Activated T-helper 1 cell treated with anti-CD3 and anti-CD28 coated beads, Interleukin-12 subunit alpha, Interleukin-12 subunit beta, Interleukin-2, Interleukin-4 antibody, amounts not matched to agents 30 ng/mL and 10 ng/mL and 1 ng/mL, durations not matched to agents 14 hours and 24 hours and 36 hours (primary cell): ENCODE measurements at regions not wholly inside any gene's neighbourhood (a gene's known extent, or its start where the extent isn't known, plus 50 kb on each side); places are given as distances from the start of the nearest gene placed in this dataset.
"Not testable (repeated sequence)": the region's sequence is repeated elsewhere in the genome, so short reads cannot be mapped to it uniquely, and the experiment has no call there.

Experiments
- DNase-seq: peaks from one replicate; pipeline ENCODE4 v3.0.0; 2021; ENCODE audit warnings: low spot score
- H3K27ac Mint-ChIP-seq: one replicate; pipeline ENCODE4 v1.8.0; 2021; ENCODE audit warnings: mild to moderate bottlenecking, mixed read lengths
- H3K27me3 Mint-ChIP-seq: one replicate; pipeline ENCODE4 v1.8.0; 2022; ENCODE audit warnings: mild to moderate bottlenecking, moderate library complexity, mixed read lengths; ENCODE audit not compliant: insufficient read depth
- H3K36me3 Mint-ChIP-seq: one replicate; pipeline ENCODE4 v1.8.0; 2021; ENCODE audit warnings: low read depth, mixed read lengths
- H3K4me1 Mint-ChIP-seq: one replicate; pipeline ENCODE4 v1.8.0; 2021; ENCODE audit warnings: low read depth, mixed read lengths
- H3K4me3 Mint-ChIP-seq: one replicate; pipeline ENCODE4 v1.8.0; 2021; ENCODE audit warnings: mild to moderate bottlenecking, moderate library complexity, mixed read lengths
- H3K9me3 Mint-ChIP-seq: one replicate; pipeline ENCODE4 v1.8.0; 2021; ENCODE audit warnings: mixed read lengths
- intact Hi-C: fragments of 100-400 bp; cut with micrococcal nuclease; formaldehyde crosslinking; loops from one replicate; pipeline ENCODE4 v1.15.1; 2024

DNA sequence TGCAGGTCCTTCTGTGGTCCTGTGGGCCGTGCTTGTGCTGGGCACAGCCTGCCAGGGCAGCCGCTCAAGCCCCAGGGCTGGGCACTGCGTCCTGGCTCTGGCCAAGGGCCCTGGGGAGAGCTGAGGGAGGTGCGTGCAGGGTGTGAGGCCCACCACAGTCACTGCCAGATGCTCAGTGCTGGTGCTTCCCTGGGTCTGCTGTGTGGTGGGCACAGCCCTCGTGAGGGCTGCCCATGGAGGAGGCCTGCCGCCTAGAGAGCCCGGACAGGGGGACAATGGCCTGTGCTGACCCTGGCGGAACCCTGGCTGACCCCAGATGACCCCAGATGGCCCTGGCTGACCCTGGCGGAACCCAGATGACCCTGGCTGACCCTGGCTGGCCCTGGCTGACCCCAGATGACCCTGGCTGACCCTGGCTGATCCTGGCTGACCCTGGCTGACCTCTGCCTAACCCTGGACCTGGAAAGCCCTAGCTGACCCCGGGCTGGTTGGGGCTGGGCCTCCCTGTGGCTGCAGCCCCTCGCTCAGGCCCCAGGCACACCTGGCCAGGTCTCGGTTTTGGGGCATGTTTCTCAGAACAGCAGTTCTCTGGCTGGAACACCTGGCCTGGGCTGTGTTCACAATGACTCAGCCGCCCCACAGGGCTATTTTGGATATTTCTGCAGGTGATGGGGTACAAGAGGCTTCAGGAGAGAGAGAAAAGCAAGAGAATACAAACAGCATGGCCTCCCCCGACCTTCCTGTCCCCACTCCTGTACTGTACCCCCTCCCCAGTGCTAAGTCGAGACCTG is 55.4 kb downstream of the TMEM121 start:
- Mint-ChIP-seq H3K9me3 (no peaks in the 10 kb centered on the region), H3K4me1 (no peaks in the 10 kb centered on the region), H3K27me3 (no peaks in the 10 kb centered on the region), H3K27ac (no peak overlapping the region), H3K4me3 (no peak overlapping the region), H3K36me3 (no peaks in the 10 kb centered on the region)
- intact Hi-C loops = no loop called here
- DNase-seq = no peak

DNA sequence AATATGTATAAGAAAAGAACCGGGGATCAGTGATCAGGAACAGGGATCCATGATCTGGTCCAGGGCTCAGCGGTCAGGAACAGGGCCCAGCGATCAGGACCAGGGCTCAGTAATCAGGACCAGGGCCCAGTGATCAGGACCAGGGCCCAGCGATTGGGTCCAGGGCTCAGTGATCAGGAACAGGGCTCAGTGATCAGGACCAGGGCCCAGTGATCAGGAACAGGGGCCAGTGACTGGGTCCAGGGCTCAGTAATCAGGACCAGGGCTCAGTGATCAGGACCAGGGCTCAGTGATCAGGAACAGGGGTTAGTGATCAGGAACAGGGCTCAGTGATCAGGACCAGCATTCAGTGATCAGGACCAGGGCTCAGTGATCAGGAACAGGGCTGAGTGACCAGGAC is 56.3 kb downstream of the TMEM121 start:
- intact Hi-C loops = no loop called here
- no peaks in the 10 kb centered on the region for H3K27me3 Mint-ChIP-seq
- no peak overlapping the region for H3K27ac Mint-ChIP-seq
- DNase-seq = no peak
- no peaks in the 10 kb centered on the region for H3K4me1 Mint-ChIP-seq
- H3K9me3 Mint-ChIP-seq = no peaks in the 10 kb centered on the region
- no peaks in the 10 kb centered on the region for H3K36me3 Mint-ChIP-seq
- H3K4me3 Mint-ChIP-seq = no peak overlapping the region

DNA sequence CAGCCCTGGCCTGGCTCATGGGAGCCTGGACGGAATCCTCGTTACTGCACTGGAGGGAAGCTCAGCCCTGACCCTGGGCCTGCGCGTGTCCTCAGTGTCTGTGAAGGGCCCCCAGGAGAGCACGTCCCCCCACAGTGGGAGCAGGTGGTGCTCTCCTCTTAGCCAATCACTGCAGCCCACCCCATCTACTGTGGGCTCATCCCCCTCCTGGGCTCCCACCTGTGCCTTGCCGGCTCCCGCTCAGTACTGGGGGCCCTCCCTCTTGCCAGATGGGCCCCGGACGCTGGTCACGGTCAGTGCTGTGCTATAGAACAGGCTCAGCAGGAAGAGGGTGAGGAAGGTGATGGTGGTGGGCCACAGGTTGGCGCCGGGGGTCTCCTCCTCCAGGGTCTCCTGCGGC is 57.5 kb downstream of the TMEM121 start:
- H3K27ac Mint-ChIP-seq, intact Hi-C loops, H3K36me3 Mint-ChIP-seq, H3K9me3 Mint-ChIP-seq, H3K4me1 Mint-ChIP-seq, H3K27me3 Mint-ChIP-seq, H3K4me3 Mint-ChIP-seq, DNase-seq: not testable (repeated sequence)

- H3K9me3 Mint-ChIP-seq, H3K4me1 Mint-ChIP-seq, H3K4me3 Mint-ChIP-seq, H3K27ac Mint-ChIP-seq, H3K27me3 Mint-ChIP-seq, intact Hi-C loops, DNase-seq, H3K36me3 Mint-ChIP-seq: not testable (repeated sequence)
These were observed 58.9 kb downstream of the TMEM121 start for GRCh38 chr14:105585290-105585689.

- H3K27me3 Mint-ChIP-seq, DNase-seq, H3K27ac Mint-ChIP-seq, intact Hi-C loops, H3K36me3 Mint-ChIP-seq, H3K4me1 Mint-ChIP-seq, H3K4me3 Mint-ChIP-seq, H3K9me3 Mint-ChIP-seq: not testable (repeated sequence)
These were observed 59.3 kb downstream of the TMEM121 start for GRCh38 chr14:105585722-105586121.

DNA sequence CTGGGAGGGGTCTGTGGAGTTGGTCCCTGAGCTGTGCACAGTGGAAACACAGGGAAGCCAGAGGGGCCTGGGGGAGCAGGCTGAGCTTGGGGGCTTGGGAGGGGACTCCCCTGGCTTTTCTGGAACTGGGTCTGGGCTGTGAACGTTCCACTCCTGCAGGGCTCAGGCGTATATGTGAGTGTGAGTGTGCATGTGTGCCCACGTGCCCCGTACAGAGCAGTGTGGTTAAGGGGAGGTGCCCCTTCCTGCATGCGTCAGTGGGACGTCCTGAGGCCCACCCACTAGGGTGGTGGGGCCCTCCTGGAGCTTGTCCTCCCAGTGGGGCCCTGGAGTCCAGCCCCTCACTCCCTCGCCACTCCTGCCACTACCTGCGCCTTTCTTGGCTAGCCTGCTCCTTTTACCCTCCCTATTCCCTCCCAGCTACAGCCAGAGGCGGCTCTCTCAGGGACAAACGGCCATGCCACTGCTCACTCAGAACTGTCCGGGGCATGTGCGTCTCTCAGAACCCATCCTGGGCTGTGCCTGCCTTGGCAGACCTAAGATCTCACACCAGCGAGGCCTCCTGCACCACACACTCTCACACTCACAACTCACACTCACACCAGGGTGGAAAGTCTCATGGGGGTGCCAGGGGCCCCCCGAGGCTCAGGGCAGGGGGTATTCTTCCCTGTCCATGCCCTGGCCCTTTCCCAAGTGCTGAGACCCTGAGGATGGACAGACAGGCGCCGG is 59.9 kb downstream of the TMEM121 start:
- DNase-seq, H3K4me1 Mint-ChIP-seq, H3K27me3 Mint-ChIP-seq, H3K36me3 Mint-ChIP-seq, H3K4me3 Mint-ChIP-seq, H3K9me3 Mint-ChIP-seq, H3K27ac Mint-ChIP-seq, intact Hi-C loops: not testable (repeated sequence)

DNA sequence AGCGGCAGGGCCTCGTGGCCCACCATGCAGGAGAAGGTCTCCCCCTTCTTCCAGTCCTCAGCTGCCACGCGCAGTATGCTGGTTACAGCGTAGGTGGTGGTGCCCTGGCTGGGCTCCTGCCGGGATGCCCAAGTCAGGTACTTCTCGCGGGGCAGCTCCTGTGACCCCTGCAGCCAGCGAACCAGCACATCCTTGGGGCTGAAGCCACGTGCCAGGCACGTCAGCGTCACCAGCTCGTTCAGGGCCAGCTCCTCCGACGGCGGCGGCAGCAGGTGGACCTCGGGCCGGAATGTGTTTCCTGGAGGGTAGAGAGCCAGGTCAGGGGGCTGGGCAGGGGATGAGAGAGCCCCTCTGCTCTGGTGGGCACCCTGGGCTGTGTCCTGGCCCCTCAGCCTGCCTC is 60.7 kb downstream of the TMEM121 start:
- intact Hi-C loops, H3K36me3 Mint-ChIP-seq, DNase-seq, H3K27me3 Mint-ChIP-seq, H3K27ac Mint-ChIP-seq, H3K4me3 Mint-ChIP-seq, H3K9me3 Mint-ChIP-seq, H3K4me1 Mint-ChIP-seq: not testable (repeated sequence)

- intact Hi-C loops, H3K27ac Mint-ChIP-seq: not testable (repeated sequence)
These were observed 61.3 kb downstream of the TMEM121 start for GRCh38 chr14:105587482-105588235.

DNA sequence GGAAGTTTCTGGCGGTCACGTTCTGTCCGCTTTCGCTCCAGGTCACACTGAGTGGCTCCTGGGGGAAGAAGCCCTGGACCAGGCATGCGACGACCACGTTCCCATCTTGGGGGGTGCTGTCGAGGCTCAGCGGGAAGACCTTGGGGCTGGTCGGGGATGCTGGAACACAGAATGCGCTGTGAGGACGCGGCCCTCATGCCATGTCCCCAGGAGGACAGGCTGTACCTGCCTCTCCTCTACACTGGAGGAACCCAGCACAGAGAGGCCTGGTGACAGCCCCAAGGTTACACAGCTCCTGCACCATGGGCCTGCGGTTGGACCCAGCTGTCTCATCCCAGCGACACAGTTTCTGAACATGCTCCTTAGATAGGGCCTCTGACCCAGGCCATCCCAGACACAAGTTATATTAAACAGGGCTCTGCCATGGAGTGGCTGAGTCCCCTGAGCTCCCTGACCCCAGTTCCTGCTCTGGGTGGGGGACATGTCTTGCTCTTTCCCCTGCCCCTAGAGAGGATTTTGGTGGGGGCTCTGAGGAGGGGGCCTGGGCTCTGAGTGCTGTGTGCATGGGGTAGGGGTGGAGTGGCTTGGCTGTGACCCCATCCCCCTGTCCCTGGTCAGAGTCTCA is 62.0 kb downstream of the TMEM121 start:
- Mint-ChIP-seq H3K9me3 (no peaks in the 10 kb centered on the region), H3K36me3 (no peaks in the 10 kb centered on the region), H3K27me3 (no peaks in the 10 kb centered on the region), H3K4me3 (no peak overlapping the region), H3K27ac (no peak overlapping the region), H3K4me1 (no peaks in the 10 kb centered on the region)
- no peak for DNase-seq
- intact Hi-C loops = no loop called here

More at GRCh38 chr14:105587482-105588235, 61.3 kb downstream of the TMEM121 start:
- H3K27me3 Mint-ChIP-seq, H3K4me3 Mint-ChIP-seq, DNase-seq, H3K9me3 Mint-ChIP-seq, H3K4me1 Mint-ChIP-seq, H3K36me3 Mint-ChIP-seq: not testable (repeated sequence)

GRCh38 chr14:105589161-105589925 is 63.0 kb downstream of the TMEM121 start:
- H3K36me3 Mint-ChIP-seq = no peaks in the 10 kb centered on the region
- H3K4me1 Mint-ChIP-seq = no peaks in the 10 kb centered on the region
- intact Hi-C loops = no loop called here
- H3K27ac Mint-ChIP-seq = no peak overlapping the region
- no peak overlapping the region for H3K4me3 Mint-ChIP-seq
- DNase-seq = no peak
- no peaks in the 10 kb centered on the region for H3K9me3 Mint-ChIP-seq
- H3K27me3 Mint-ChIP-seq = no peaks in the 10 kb centered on the region

DNA sequence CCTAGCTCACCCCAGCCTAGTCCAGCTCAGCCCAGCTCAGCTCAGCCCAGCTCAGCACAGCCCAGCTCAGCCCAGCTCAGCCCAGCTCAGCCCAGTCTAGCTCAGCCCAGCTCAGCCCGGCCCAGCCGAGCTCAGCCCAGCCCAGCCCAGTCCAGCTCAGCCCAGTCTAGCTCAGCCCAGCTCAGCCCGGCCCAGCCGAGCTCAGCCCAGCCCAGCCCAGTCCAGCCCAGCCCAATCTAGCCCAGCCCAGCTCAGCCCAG is 63.5 kb downstream of the TMEM121 start:
- H3K9me3 Mint-ChIP-seq, H3K27ac Mint-ChIP-seq, H3K36me3 Mint-ChIP-seq, H3K27me3 Mint-ChIP-seq, H3K4me3 Mint-ChIP-seq, intact Hi-C loops, H3K4me1 Mint-ChIP-seq, DNase-seq: not testable (repeated sequence)

DNA sequence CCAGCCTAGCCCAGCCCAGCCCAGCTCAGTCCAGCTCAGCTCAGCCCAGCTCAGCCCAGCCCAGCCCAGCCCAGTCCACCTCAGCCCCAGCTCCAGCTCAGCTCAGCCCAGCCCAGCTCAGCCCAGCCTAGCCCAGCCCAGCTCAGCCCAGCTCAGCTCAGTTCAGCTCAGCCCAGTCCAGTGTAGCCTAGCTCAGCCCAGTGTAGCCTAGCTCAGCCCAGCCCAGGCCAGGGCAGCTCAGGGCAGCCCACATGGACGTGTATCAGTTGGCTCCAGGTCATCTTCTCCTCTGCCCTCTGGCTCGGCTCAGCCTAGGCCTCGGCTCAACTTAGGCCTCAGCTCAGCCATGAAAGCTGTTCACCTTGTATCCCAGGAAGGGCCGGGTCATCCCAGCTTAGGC is 64.7 kb downstream of the TMEM121 start:
- Mint-ChIP-seq H3K27me3 (no peaks in the 10 kb centered on the region), H3K9me3 (no peaks in the 10 kb centered on the region), H3K27ac (no peak overlapping the region), H3K4me1 (no peaks in the 10 kb centered on the region), H3K36me3 (no peaks in the 10 kb centered on the region), H3K4me3 (no peak overlapping the region)
- intact Hi-C loops = no loop called here
- DNase-seq = no peak
